Activated CD4-positive, CD25-positive, alpha-beta regulatory T cell treated with anti-CD3 and anti-CD28 coated beads, Interleukin-2, amount 50 U/mL, for 72 hours (primary cell): ENCODE measurements at regions not wholly inside any gene's neighbourhood (a gene's known extent, or its start where the extent isn't known, plus 50 kb on each side); places are given as distances from the start of the nearest gene placed in this dataset.
"Not testable (repeated sequence)": the region's sequence is repeated elsewhere in the genome, so short reads cannot be mapped to it uniquely, and the experiment has no call there.

Experiments
- DNase-seq: peaks from one replicate; pipeline ENCODE4 v3.0.0; 2021

GRCh38 chr16:73427164-73427563 lies 379.2 kb upstream of the ZFHX3 start:
- DNase-seq, result no peak

DNA sequence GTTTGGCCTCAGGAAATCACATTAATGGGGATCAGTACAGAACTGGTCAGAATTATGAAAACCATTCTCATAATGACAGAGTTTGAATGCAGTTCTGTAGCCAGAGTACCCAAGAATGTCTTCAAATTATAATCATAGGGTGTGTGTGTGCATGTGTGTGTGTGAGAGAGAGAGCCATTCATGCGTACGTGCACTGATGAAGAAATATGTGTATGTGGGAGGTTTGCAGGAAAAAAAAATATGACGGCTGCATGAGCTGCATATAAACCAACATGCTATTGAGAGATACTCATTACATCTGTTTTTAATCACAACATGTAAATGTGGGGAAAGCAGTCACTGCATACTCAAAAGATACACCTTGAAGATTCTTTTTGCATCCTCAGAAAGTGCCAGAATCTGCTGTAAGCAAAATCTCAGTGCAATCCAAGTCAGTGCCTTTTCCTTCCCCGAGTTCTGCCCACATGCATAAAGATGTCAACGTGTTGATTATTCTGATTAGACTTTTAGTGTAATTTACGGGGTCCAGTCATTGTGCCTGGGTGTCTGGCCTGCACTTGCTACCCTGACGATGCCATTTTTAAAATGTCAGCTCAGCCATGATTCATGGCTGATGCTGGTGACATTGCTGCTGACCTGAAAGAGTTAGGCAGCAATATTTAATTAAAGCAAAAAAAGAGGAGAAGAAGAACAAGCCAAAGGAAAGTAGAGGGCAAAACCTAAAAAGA lies 378.7 kb upstream of the ZFHX3 start:
- no peak for DNase-seq

DNA sequence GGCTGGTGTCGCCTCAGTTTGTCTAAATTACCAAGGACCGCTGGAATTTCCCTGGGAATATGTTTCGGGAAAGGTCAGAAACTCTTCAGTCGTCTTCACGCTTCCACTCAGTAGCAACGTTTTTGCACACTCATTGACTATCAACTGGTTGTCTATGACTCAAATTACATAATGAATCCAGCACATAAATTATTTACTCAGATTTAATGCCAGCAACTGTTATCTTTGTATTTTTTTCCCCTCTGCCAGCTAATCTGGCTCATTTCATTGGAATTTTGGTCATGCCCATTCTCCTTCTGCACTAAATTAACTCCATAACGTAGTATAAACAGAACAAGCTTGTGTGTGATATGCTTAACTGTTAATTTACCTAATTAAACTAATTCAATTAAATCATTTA lies 372.7 kb upstream of the ZFHX3 start:
- DNase-seq, result no peak

DNA sequence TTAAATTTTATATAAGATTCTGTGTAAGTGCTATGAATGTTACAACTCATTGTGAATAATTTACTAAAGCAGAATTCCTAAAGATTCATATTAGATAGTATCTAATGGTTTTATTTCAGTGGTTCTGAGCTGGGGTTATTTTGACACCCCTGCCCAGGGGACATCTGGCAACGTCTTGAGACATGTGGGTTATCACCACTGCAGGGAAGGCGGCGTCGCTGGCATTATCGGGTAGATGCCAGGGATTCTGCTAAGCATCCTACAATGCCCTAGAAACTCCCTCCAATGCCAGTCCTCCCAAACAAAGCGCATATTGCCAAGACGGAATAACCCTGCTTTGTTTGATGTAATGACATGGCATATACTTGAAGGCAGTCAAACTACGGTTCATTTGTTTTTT lies 372.3 kb upstream of the ZFHX3 start:
- DNase-seq, result no peak

GRCh38 chr16:73418691-73419090 lies 370.8 kb upstream of the ZFHX3 start:
- no peak for DNase-seq

GRCh38 chr16:73418051-73418450 lies 370.1 kb upstream of the ZFHX3 start:
- no peak for DNase-seq

- no peak for DNase-seq
Observed at GRCh38 chr16:73415286-73415685, 367.4 kb upstream of the ZFHX3 start.

GRCh38 chr16:73414638-73415037 lies 366.7 kb upstream of the ZFHX3 start:
- no peak for DNase-seq

DNA sequence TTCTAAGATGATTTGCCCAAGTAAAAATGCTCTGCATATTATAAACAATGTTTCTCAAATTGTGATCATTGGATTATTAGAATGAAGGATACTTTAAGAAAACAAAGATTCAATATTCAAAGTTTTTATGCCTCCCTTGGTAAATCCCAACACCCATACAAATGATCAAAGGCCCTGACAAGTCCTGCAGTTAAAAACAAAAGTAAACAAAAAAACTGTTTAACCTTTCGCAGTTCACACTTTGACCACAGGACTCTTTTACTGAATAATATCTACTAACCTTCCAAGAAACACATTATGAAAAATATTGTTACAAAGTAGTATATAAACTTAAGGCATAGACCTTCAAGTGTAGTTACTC lies 365.9 kb upstream of the ZFHX3 start:
- no peak for DNase-seq

DNA sequence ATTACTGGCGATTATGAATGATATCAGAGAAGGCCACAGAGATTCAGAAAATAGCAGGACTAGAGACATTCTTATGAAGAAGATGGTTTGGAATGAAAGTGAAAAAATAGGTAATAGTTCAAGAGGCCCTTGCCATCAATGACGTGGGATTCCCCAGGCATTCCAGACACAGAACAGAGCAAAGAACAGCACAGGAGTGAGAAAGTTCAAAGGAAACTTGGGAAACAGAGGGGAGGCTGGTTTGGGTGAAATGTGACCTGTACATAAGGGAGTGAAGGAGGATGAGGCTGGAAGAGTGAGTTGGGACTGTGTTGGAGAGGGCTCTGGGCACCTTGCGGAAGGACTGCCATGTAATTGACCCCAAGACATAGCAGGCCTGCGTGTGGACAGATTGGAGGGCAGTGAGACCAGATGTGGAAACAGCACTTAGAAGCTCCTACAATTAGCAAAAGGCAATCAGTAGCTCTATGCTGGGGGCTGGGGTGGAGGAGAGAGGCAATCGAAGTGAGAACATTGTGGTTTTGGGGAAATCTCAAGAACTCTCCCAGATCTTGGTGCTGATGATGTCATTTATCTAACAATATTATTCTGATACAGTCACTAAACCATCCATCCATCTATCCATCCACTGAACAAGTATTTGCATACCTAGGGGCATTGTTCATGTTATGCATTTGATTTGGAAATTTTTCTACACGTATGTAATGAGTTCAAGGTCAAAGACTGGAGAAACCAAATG lies 365.3 kb upstream of the ZFHX3 start:
- no peak for DNase-seq

DNA sequence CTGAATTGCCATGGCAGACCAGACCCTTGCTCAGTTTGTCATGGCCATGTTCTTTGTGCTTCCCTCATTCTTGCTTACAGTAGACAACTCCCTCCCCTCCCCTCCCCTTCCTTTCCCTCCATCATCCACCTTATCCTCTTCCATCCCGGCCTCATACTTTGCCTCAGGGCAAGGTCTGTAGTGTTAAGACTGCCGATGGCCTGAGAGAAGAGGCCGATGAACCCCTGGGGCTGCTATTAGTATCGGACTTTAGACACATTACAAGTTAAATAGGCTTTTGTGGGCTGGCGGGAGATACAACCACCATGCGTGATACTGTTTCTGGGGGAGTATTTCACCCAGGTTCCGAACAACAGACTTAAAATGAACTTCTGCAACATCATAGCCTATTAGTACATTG lies 364.5 kb upstream of the ZFHX3 start:
- no peak for DNase-seq

GRCh38 chr16:73408716-73409115 lies 360.8 kb upstream of the ZFHX3 start:
- no peak for DNase-seq

- DNase-seq, result no peak
Observed at GRCh38 chr16:73408311-73408710, 360.4 kb upstream of the ZFHX3 start.

- no peak for DNase-seq
Observed at GRCh38 chr16:73405851-73406250, 357.9 kb upstream of the ZFHX3 start.

DNA sequence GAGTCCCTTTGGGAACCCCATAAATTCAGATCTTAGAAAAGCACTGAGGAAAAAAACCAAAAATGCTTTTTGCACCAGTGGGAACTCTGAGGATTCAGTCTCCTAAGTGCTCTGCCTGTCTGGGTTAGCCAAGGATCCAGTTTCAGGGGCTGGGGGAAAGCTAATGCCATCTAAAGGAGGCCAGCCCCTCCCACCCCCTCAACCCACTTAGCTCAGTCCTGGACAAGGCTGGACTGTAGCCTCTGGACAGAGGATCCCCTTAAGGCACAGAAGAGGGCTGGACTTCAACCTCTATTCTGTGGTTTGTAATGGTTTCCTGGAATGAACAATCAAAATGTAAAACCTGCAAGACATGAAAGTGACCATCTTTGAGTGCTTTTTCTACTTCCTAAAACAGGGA lies 356.1 kb upstream of the ZFHX3 start:
- no peak for DNase-seq

DNA sequence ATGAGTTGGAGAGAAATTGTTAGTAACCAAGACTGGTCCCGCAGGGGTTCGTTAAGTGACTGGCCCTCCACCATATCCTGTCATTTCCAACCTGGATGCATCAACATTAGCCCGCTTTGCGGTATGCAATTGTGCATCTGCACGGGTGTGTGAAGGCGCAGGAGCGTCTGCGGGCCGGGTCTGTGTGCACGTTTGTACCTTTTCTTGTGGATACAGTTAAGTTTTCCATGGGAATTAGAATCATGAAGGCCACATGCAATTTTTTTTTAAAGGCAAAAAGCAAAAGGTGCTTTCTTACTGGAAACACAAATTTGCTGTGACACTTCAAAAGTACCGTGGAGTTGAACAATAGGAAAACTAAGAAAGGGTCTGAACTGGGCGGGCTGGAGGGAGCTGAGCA lies 355.4 kb upstream of the ZFHX3 start:
- DNase-seq, result no peak

DNA sequence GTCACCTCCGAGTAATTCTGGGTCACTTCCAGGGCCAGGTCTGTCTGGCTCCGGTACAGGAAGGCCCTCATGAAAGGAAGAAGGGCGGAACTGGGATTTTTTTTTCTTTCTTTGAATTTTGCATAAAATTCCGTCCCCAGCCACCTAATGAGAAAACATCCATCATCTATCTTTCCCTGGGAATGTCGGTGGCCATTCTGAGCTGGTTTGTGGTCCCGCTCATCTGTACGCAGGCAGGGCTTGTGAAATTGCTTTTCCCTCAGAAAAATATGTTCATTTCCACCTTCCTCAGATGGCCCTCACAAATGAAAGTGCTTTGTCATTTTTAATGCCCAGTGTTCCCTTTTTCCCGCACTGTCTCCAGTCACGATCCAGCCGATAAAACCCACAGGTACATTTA lies 353.0 kb upstream of the ZFHX3 start:
- DNase-seq, result no peak

DNA sequence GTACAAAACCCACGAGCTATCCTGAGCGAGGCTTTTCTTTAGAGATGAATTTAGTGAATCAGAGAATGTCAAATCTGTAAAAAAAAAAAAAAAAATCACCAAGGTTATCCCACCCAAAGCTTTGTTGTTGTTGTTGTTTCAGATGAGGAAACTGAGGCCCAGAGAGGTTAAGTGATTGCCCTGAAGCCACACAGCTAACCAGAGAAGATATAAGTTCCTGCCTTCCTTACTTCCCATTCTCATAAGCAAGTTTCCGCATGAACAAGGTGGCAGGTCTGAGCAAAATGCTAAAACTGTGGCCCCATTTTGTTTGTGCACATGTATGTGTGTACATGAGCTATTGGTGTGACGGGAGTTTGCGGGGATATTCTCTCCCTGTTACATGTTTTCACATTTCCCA lies 352.1 kb upstream of the ZFHX3 start:
- no peak for DNase-seq

DNA sequence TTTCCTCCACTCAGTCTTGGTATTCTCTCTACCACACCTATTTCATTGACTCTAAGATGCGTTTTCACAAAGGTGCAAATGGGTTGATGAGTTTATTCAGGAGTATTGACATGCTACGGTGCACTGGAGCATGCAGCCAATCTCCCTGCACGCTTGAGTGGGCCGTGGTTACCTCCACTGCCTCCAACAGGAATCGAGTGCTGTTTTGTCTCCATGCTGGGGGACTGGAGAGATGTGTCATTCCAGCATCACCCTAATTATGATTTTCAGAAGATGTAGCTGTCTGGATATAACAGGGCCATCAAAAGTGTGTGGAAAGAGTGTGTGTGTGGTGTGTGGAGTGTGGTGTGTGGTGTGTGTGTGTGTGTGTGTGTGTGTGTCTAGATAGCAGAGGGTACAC lies 351.6 kb upstream of the ZFHX3 start:
- DNase-seq, result no peak

DNA sequence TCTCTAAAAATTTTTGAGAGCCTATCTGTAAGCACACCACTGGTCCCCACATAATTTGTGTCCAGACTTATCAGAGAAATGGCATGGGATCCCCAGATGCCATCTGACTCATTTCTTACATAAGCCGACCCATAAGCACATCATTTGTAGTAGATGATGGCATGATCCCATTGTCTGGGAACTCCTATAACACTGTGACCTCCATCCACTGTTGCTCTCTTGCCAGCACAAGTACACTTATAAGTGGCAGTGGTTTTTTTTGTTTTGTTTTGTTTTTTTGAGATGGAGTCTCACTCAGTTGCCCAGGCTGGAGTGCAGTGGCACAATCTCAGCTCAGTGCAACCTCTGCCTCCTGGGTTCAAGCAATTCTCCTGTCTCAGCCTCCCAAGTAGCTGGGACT lies 350.7 kb upstream of the ZFHX3 start:
- DNase-seq, result not testable (repeated sequence)

- no peak for DNase-seq
Observed at GRCh38 chr16:73396556-73396955, 348.6 kb upstream of the ZFHX3 start.

DNA sequence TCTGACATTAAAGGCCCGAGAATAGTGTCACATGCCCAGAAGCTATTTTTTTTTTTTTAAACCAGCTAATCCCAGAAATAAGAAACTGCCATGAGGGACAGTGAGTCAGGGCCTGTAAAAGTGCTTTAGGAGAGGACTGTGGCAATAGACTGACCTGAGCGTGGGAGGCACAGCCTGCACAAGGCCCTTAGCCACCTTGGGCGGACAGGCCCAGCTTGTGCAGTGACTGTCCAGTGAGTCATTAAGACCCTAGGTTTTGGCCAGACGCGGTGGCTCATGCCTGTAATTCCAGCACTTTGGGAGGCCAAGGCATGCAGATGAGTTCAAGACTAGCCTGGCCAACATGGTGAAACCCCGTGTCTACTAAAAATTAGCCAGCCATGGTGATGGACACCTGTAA lies 343.0 kb upstream of the ZFHX3 start:
- DNase-seq, result no peak

- no peak for DNase-seq
Observed at GRCh38 chr16:73390491-73390890, 342.6 kb upstream of the ZFHX3 start.

DNA sequence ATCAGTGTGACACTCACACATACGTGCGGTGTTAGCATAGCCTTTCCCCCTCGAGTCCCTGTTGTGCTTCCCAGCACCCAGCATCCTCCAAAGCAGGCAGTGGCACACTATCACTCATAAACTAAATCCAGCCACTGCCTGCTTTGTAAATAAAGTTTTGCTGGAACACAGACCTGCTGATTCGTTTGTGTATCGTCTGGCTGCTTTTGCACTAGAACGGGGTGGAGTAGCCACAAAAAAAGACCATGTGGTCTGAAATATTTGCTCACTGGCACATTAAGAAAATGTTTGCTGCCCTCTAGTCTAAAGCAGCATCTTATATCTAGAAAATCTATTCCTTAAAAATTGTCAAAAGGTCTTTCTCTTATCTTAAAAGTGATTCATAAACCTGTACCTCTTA lies 341.2 kb upstream of the ZFHX3 start:
- DNase-seq, result no peak

- no peak for DNase-seq
Observed at GRCh38 chr16:73387979-73388378, 340.1 kb upstream of the ZFHX3 start.
